ENCODE measurements at regions not wholly inside any gene's neighbourhood (a gene's known extent, or its start where the extent isn't known, plus 50 kb on each side); places are given as distances from the start of the nearest gene placed in this dataset.

DNA sequence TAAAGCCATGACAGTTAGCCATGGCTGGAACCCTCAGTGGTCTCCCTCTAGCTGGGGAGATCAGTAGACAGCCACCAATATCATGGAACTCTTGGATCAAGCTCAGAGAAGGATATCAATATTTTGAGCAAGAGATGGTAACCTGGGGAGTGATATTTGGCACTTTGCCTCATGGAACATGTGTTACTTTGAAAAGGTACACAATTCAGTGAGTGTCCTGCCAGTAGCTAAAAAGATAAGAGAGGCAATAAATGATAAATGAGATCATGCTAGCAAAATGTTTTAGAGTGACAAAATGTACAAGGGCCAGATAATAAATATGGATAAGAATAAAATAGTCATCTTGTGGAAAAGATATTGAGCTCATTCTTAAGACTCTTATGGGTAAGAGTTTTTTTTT, 1618.7 kb downstream of the OLFM4 start:
- TF ChIP-seq POLR2AphosphoS5 (IDR thresholded peaks at IDR 0.05; ENCODE audit: borderline replicate concordance, low read depth, low read length) = no peak
- TF ChIP-seq EZH2 (IDR thresholded peaks at IDR 0.05) = no peak
